ENCODE measurements at regions not wholly inside any gene's neighbourhood (a gene's known extent, or its start where the extent isn't known, plus 50 kb on each side); places are given as distances from the start of the nearest gene placed in this dataset.

GRCh38 chr20:53716395-53716794, 122.8 kb upstream of the ZNF217 start:
- TF ChIP-seq POLR2A (IDR thresholded peaks at IDR 0.05; ENCODE audit: low read depth, low read length) = no peak
- TF ChIP-seq TAF1 (IDR thresholded peaks at IDR 0.05; ENCODE audit: low read depth, low read length) = no peak
- no peak for TF ChIP-seq POU2F2 (IDR thresholded peaks at IDR 0.05; ENCODE audit: low read depth, low read length)
- no peak for TF ChIP-seq POLR2AphosphoS5 (IDR thresholded peaks at IDR 0.05; ENCODE audit: low read depth, low read length)
- no peak for TF ChIP-seq SPI1 (IDR thresholded peaks at IDR 0.05; ENCODE audit: low read depth, low read length)
- no peak for TF ChIP-seq PAX5 (IDR thresholded peaks at IDR 0.05; ENCODE audit: insufficient read depth, low read length, severe bottlenecking)
